ENCODE measurements at regions not wholly inside any gene's neighbourhood (a gene's known extent, or its start where the extent isn't known, plus 50 kb on each side); places are given as distances from the start of the nearest gene placed in this dataset.

- TF ChIP-seq CTCF (conservative IDR thresholded peaks at IDR 0.05): no peak
- Histone ChIP-seq H2BK20ac (ENCODE audit: low read depth, low read length, poor library complexity, severe bottlenecking) (no peak overlapping the region), H3K18ac (ENCODE audit: insufficient read length, low read depth, low read length) (no peak overlapping the region), H3K4ac (ENCODE audit: low read depth, low read length) (no peak overlapping the region), H3K9ac (ENCODE audit: extremely low read depth, insufficient read length, low read length) (no peak overlapping the region), H2BK15ac (ENCODE audit: low read depth, low read length) (no peak overlapping the region), H2BK5ac (ENCODE audit: insufficient read length, low read length) (no peak overlapping the region), H3K4me2 (ENCODE audit: insufficient read depth, insufficient read length, low read length) (no peak overlapping the region), H4K5ac (ENCODE audit: insufficient read length, low read depth, low read length) (no peak overlapping the region), H3K23me2 (ENCODE audit: insufficient read length, low read depth, low read length, poor library complexity, severe bottlenecking) (no peaks in the 10 kb centered on the region), H4K91ac (ENCODE audit: insufficient read length, low read depth, low read length) (no peak overlapping the region), H3K27me3 (ENCODE audit: insufficient read depth, low read length) (no peaks in the 10 kb centered on the region), H3K27ac (ENCODE audit: insufficient read length, low read depth, low read length) (no peak overlapping the region), H3K79me2 (ENCODE audit: insufficient read depth, low read length) (no peaks in the 10 kb centered on the region), H3K79me1 (ENCODE audit: insufficient read depth, low read depth, low read length, poor library complexity, severe bottlenecking) (no peaks in the 10 kb centered on the region), H2AFZ (ENCODE audit: low read length) (no peak overlapping the region), H3K9me3 (ENCODE audit: control insufficient read depth, low read depth, low read length) (no peaks in the 10 kb centered on the region), H3K14ac (ENCODE audit: insufficient read depth, low read length) (no peak overlapping the region), H4K20me1 (ENCODE audit: control insufficient read depth, insufficient read depth, insufficient read length) (no peaks in the 10 kb centered on the region), H2AK5ac (ENCODE audit: insufficient read length, low read length) (no peak overlapping the region), H2BK120ac (ENCODE audit: low read depth, low read length, poor library complexity, severe bottlenecking) (no peak overlapping the region), H3K56ac (ENCODE audit: insufficient read length, low read depth, low read length) (no peak overlapping the region), H3K4me1 (ENCODE audit: insufficient read depth, low read length) (no peaks in the 10 kb centered on the region), H3T11ph (ENCODE audit: low read length) (no peak overlapping the region), H2BK12ac (ENCODE audit: insufficient read length, low read depth, low read length) (no peak overlapping the region), H3K23ac (ENCODE audit: insufficient read length, low read depth, low read length) (no peak overlapping the region), H4K8ac (replicated peaks; ENCODE audit: insufficient read length, low read depth, low read length) (no peak overlapping the region)
- H3K27ac Mint-ChIP-seq: no peak overlapping the region
- peaks cover 18 to 32% of the 10 kb centered on the region in 2 experiments for H3K4me1 Mint-ChIP-seq
- peaks cover 7 to 64% (median 38%) of the 10 kb centered on the region in 3 experiments; a peak in 6 of 7 replicates for H3K36me3 Mint-ChIP-seq (ENCODE audit: insufficient read depth in 1 of 3, low read depth in 3 of 3)
- no peaks in the 10 kb centered on the region for H3K27me3 Mint-ChIP-seq (ENCODE audit: low read depth)
- no peak overlapping the region for H3K4me3 Mint-ChIP-seq
- WGBS (ENCODE audit: extremely low coverage, insufficient read length, low lambda C conversion rate): no CpG with 5 or more reads among the region's 6 CpGs
- DNase-seq: no peak
- no peaks in the 10 kb centered on the region for H3K9me3 Mint-ChIP-seq
These were observed 99.7 kb downstream of the RFLNA start for GRCh38 chr12:124394462-124395128.

All from H9 (cell line).